Loucy (cell line): ENCODE measurements at regions not wholly inside any gene's neighbourhood (a gene's known extent, or its start where the extent isn't known, plus 50 kb on each side); places are given as distances from the start of the nearest gene placed in this dataset.

Source experiments
- H2AFZ ChIP-seq: fragments of 200-600 bp; sonication (generic); 2 replicates; pipeline ENCODE4 v1.6.0; 2016; ENCODE audit warnings: antibody characterized with exemption, mild to moderate bottlenecking, low read length, moderate library complexity
- H3F3A ChIP-seq: fragments of 200-600 bp; 2 replicates; pipeline ENCODE4 v1.6.0; 2016; ENCODE audit warnings: antibody characterized with exemption, low read depth, mild to moderate bottlenecking
- H3K27me3 ChIP-seq: fragments of 200-600 bp; sonication (generic); 2 replicates; pipeline ENCODE4 v1.6.1; 2014; ENCODE audit warnings: low read length, mild to moderate bottlenecking; ENCODE audit not compliant: insufficient read depth, poor library complexity, severe bottlenecking
- H3K36me3 ChIP-seq: fragments of 200-600 bp; sonication (generic); 2 replicates; pipeline ENCODE4 v1.6.1; 2016; ENCODE audit warnings: low read length; ENCODE audit not compliant: insufficient read depth
- H3K4me1 ChIP-seq: fragments of 200-600 bp; sonication (generic); 2 replicates; pipeline ENCODE4 v1.5.1; 2014; ENCODE audit warnings: low read length, mild to moderate bottlenecking; ENCODE audit not compliant: insufficient read depth, poor library complexity, severe bottlenecking
- H3K4me2 ChIP-seq: fragments of 200-600 bp; sonication (generic); 2 replicates; pipeline ENCODE4 v1.6.0; 2014; ENCODE audit warnings: antibody characterized with exemption, low read length, low read depth, mild to moderate bottlenecking; ENCODE audit not compliant: poor library complexity, severe bottlenecking
- H3K4me3 ChIP-seq: fragments of 200-600 bp; sonication (generic); 2 replicates; pipeline ENCODE4 v1.5.1; 2014; ENCODE audit warnings: low read length, mild to moderate bottlenecking, mixed read lengths; ENCODE audit not compliant: poor library complexity, severe bottlenecking
- H3K79me2 ChIP-seq: fragments of 200-600 bp; sonication (generic); 2 replicates; pipeline ENCODE4 v1.6.1; 2014; ENCODE audit warnings: low read length; ENCODE audit not compliant: insufficient read depth
- H3K9ac ChIP-seq: fragments of 200-600 bp; sonication (generic); 2 replicates; pipeline ENCODE4 v1.6.0; 2014; ENCODE audit warnings: mild to moderate bottlenecking, low read depth, low read length, moderate library complexity; ENCODE audit not compliant: poor library complexity, severe bottlenecking
- H3K9me2 ChIP-seq: fragments of 200-600 bp; sonication (generic); replicated peaks from 2 replicates; pipeline ENCODE4 v1.6.1; 2016; ENCODE audit warnings: low read depth, low read length, mixed read lengths
- H3K9me3 ChIP-seq: fragments of 200-600 bp; sonication (generic); 2 replicates; pipeline ENCODE4 v1.6.1; 2014; ENCODE audit warnings: mild to moderate bottlenecking, antibody characterized with exemption, low read length, low read depth; ENCODE audit not compliant: insufficient read depth
- H4K20me1 ChIP-seq: fragments of 200-600 bp; sonication (generic); 2 replicates; pipeline ENCODE4 v1.6.0; 2014; ENCODE audit warnings: antibody characterized with exemption, low read length, mild to moderate bottlenecking; ENCODE audit not compliant: insufficient read depth, poor library complexity, severe bottlenecking
- CTCF ChIP-seq: fragments of 200-600 bp; sonication (generic); conservative IDR thresholded peaks from 2 replicates; pipeline ENCODE4 v1.5.1; 2014; ENCODE audit warnings: mild to moderate bottlenecking, antibody characterized with exemption, low read length
- EZH2phosphoT487 ChIP-seq: fragments of 200-600 bp; IDR thresholded peaks from 2 replicates; pipeline ENCODE4 v1.6.1; 2018; ENCODE audit warnings: antibody characterized with exemption, mild to moderate bottlenecking, moderate library complexity, borderline replicate concordance

GRCh38 chr3:71928212-71928611, 143.3 kb upstream of the PROK2 start:
- no peaks in the 10 kb centered on the region for H3K9me3 ChIP-seq
- no peak overlapping the region for H3K4me3 ChIP-seq
- no peaks in the 10 kb centered on the region for H3K9me2 ChIP-seq
- H4K20me1 ChIP-seq: no peaks in the 10 kb centered on the region
- H3K27me3 ChIP-seq: no peaks in the 10 kb centered on the region
- H3K36me3 ChIP-seq: no peaks in the 10 kb centered on the region
- no peak overlapping the region for H3K4me2 ChIP-seq
- no peak overlapping the region for H3K9ac ChIP-seq
- H3K79me2 ChIP-seq: no peaks in the 10 kb centered on the region
- no peaks in the 10 kb centered on the region for H3F3A ChIP-seq
- peaks cover 17% of the 10 kb centered on the region for H3K4me1 ChIP-seq
- TF ChIP-seq CTCF (no peak), EZH2phosphoT487 (no peak)
- no peak overlapping the region for H2AFZ ChIP-seq

GRCh38 chr3:71927505-71928066, 142.6 kb upstream of the PROK2 start:
- Histone ChIP-seq H3F3A (no peaks in the 10 kb centered on the region), H2AFZ (no peak overlapping the region), H3K9me3 (no peaks in the 10 kb centered on the region), H3K9me2 (no peaks in the 10 kb centered on the region), H3K27me3 (no peaks in the 10 kb centered on the region), H3K9ac (no peak overlapping the region), H3K79me2 (no peaks in the 10 kb centered on the region), H3K4me3 (no peak overlapping the region), H3K4me2 (no peak overlapping the region), H3K36me3 (no peaks in the 10 kb centered on the region), H4K20me1 (no peaks in the 10 kb centered on the region), H3K4me1 (peaks cover 17% of the 10 kb centered on the region)
- TF ChIP-seq EZH2phosphoT487: no peak
- no peak for TF ChIP-seq CTCF

- Histone ChIP-seq H3F3A (no peaks in the 10 kb centered on the region), H3K4me2 (no peak overlapping the region), H3K27me3 (no peaks in the 10 kb centered on the region), H3K9me3 (no peaks in the 10 kb centered on the region), H3K4me1 (peaks cover 17% of the 10 kb centered on the region), H3K79me2 (no peaks in the 10 kb centered on the region), H3K9me2 (no peaks in the 10 kb centered on the region), H4K20me1 (no peaks in the 10 kb centered on the region), H3K36me3 (no peaks in the 10 kb centered on the region), H2AFZ (no peak overlapping the region), H3K4me3 (no peak overlapping the region), H3K9ac (no peak overlapping the region)
- TF ChIP-seq CTCF (no peak), EZH2phosphoT487 (no peak)
Measured at GRCh38 chr3:71926616-71927015, 141.7 kb upstream of the PROK2 start.
